Peyer's patch (tissue), 4 donors: ENCODE measurements at regions not wholly inside any gene's neighbourhood (a gene's known extent, or its start where the extent isn't known, plus 50 kb on each side); places are given as distances from the start of the nearest gene placed in this dataset.

Source experiments
- POLR2A ChIP-seq, 2 donors: fragments of 450-650 bp; IDR thresholded peaks; one replicate each; pipeline ENCODE4 v1.5.1; 2017; ENCODE audit warnings: antibody characterized with exemption in 2 of 2, mild to moderate bottlenecking in 2 of 2, moderate library complexity in 2 of 2
- TF ChIP-seq, protein P1 (sequence below), 6 experiments: fragments of 450-650 bp in 4 of 6; fragments of 200-600 bp in 2 of 6; sonication (generic) in 1 of 6; IDR thresholded peaks; one replicate each; pipeline ENCODE4 v1.5.1; 2017 to 2019; ENCODE audit warnings: antibody characterized with exemption in 6 of 6, mild to moderate bottlenecking in 3 of 6, moderate library complexity in 1 of 6

- TF ChIP-seq POLR2A (IDR thresholded peaks at IDR 0.05) = no peak
- TF ChIP-seq, protein P1, sequence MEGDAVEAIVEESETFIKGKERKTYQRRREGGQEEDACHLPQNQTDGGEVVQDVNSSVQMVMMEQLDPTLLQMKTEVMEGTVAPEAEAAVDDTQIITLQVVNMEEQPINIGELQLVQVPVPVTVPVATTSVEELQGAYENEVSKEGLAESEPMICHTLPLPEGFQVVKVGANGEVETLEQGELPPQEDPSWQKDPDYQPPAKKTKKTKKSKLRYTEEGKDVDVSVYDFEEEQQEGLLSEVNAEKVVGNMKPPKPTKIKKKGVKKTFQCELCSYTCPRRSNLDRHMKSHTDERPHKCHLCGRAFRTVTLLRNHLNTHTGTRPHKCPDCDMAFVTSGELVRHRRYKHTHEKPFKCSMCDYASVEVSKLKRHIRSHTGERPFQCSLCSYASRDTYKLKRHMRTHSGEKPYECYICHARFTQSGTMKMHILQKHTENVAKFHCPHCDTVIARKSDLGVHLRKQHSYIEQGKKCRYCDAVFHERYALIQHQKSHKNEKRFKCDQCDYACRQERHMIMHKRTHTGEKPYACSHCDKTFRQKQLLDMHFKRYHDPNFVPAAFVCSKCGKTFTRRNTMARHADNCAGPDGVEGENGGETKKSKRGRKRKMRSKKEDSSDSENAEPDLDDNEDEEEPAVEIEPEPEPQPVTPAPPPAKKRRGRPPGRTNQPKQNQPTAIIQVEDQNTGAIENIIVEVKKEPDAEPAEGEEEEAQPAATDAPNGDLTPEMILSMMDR (IDR thresholded peaks at IDR 0.05) = no peak
Observed at GRCh38 chr1:56079391-56079790, 500.0 kb downstream of the PLPP3 start.
